Hindlimb muscle (tissue), 1 donor: ENCODE measurements at regions not wholly inside any gene's neighbourhood (a gene's known extent, or its start where the extent isn't known, plus 50 kb on each side); places are given as distances from the start of the nearest gene placed in this dataset.
A peak's percentile ranks its signal among the peaks of the same experiment; 100 is the strongest.

ENCODE experiments used
- DNase-seq: peaks from one replicate; pipeline ENCODE4 v3.0.0-alpha.2; 2013

DNA sequence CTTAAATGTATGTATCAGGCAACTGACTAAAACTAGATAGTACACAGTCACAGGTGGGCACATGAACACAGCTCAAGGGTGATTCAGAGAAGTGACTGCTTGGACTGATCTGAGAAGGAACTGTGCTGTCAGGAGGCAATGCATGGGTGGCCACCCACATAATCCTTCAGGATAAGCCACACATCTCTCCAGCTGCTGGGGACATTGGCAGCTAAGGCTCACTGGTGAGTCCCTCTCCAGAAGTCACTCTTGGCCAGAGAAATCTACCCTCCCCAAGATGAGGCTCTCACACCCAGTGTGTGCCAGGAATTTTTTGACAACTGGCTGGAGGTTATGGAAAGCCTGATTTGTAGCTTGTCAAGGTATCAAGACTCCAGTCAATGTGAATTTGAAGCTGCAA is 302.4 kb upstream of the NEBL start:
- DNase-seq: no peak

DNA sequence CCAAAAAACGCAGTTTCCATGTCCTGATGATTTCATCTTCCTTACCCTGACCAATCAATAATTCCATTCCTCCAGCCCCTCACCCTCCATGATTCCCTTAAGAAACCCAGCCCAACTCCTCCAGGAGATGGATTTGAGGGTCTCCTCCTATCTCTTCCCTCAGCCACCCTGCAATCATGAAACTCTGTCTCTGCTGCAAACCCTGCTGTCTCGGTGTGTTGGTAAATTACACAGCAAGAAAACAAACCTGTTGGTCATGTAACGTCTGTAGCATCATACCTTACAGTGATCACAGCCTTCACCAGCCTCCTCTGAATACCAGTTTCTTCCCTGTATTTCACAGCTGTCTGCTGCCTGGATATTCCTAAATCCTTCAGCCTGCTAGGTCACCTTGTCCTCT is 300.7 kb upstream of the NEBL start:
- DNase-seq: no peak

DNA sequence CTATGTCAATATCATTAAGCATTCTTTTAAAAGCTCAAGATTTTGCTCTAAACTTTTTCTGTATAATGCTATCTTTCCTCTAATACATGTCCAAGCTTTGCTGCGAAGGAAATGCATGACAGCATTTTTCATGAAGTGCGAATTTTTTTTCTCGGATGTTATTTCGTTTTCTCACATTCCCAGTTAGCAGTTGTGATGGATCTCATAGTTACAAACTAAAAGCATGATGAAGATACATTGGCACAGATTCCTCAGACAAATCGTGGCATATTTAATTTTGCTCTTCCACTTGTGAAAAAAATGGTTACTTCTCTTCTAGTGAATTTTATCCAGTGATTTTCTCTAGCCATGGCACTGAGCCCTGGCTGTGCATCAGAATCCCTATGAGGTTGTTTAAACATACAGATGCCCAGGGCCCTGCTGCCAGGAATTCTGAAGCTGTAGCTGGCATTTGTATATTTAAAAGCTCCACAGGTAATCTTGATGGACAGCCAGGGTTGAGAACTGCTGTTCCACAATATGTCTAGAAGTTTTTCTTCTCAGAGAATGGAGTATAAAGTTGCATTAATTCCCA is 299.8 kb upstream of the NEBL start:
- no peak for DNase-seq

DNA sequence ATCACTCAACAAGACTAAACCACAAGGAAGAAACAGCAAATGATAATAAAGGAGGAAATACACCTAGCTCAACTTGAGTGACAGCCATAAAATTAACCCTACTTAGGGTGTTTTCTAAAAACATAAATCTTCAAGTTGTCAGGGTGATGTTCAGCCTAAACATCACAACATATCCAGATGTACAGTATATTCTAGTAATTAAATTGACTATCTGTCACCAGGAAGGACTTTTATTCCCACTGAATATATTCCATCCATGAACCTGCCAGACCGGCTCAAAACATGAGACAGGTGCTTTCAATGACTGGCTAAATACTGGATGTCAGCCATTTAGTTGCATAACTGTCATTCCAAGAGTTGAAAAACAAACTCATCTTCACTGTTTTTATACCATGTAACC is 298.1 kb upstream of the NEBL start:
- DNase-seq: no peak

DNA sequence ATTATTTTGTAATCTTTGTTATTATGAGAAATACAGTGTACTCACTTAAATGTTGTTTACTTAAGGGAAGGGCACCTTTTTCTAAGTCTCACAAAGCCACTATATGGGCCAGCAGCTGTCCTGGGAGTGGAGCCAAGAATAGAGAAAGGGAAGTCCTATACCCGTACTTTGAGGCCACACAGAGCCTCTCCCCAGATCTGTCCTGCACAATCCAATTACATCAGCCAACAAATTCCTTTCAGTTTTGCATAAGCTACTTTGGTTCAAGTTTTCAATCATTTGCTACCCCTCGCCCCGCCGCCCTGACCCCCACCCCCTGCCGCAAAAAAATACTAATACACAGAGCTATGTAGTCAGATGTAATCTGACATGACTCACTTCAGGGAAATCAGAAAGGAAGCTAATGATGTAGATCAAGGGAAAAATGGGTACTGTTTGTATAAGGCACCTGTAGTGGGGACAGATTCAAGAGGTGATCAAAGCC is 297.4 kb upstream of the NEBL start:
- peak; percentile 21 for DNase-seq

DNA sequence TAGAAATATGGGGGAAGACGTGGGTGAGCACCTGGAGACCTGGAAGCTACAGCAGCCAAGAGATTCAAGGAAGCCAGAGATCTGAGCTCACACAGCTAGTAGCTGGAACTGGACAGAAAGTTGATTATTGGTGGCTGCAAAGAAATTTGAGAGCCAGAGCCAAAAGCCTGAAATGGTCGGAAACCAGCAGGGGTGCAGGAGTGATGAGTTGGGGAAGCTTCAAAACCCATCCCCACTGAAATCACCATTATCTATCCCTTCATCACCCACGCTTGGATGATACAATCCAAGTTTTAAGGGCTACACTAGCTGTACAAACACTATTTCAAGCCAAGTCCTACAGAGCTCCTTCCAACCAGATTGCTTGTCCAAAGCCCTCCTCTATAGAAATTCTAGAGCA is 296.1 kb upstream of the NEBL start:
- no peak for DNase-seq

DNA sequence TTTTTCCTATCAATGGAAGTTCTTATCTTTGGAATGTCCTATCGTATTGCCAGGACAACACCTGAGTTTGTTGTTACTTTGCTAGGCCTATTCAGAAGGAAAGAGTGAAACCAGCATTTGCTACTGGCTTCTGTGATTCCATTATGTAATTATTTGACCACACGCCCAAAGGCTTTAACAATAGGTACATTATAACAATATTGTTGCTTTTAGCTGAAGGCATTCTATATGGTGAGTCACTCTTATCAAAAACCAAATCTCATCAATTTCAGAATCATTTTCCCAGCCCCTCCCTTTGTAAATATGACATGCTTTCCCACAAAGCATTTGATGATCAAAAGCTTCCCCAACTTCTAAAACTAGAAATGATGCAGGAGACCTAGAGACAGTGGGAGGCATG is 294.4 kb upstream of the NEBL start:
- no peak for DNase-seq

DNA sequence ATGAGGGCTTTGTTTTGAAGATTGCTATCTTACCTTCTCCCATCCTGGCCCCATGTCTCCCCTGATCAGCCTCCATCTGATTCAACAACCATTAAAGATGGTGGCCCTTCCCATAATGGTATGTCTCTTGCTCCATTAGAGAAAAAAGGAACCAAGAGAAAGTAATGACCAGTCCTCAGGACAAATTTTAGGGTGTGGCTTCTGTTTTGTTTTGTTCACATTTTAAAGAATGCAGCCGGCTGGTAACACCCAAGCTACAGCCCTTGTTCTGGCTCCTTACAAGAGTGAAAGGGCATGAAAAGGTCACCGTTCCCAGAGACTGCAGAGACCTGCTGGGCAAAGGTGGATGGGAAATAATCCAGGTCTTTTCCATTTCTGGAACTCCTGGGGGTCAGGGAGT is 287.9 kb upstream of the NEBL start:
- no peak for DNase-seq

DNA sequence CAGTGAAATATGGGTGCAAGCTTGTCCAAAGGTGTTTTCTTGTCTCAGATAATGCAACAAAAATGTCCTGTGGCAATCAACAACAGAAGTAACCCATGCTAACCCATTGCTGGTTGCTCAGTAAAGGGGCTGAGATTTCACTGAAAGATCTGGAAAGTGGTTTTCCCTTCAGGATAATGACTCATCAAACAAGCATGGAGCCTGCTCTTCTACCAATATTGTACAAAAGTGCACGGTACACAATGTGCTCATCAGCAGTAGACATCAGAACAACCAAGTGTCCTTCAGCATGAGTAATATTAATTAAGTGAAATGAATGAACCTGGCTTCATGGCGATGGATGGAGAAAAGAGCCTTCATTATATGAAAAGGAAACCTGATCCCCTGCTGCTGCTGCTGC is 287.1 kb upstream of the NEBL start:
- DNase-seq: no peak

DNA sequence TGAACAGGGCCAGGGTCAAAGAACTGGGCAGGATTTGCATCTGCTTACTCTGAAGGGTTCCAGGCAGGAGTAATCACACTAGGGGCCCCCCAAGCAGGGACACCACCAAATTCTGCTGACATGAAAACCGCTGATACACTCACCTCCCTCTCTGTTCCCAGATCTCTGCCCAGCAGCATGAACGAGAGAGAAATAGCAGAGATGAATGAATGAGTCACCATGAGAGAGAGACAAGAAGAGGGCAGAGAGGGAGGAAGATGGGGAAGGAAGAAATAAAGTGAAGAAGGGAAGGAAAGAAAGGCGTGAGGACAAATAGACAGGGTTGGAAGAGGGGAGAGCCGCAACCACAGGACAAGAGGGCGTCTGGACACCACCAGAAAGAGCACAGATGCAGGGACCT is 285.9 kb upstream of the NEBL start:
- DNase-seq: no peak

DNA sequence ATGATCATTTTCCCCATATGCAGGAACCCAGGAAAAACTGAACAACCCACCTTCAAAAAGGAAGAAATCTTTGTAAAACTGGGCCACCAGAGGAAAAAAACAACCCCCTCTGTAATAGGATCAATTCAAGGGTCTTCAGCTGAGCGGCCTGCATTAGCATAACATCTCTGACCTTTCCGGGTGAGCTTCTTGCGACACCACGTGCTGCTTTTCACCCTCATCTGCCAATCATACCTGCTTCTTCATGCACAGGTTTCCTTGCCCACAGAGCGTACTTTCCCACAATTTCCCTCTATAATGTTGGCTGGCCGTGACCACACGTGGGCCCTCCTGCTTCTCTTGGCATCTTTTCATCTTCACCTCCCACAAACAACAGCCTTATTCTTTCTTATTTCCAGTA is 284.3 kb upstream of the NEBL start:
- no peak for DNase-seq

DNA sequence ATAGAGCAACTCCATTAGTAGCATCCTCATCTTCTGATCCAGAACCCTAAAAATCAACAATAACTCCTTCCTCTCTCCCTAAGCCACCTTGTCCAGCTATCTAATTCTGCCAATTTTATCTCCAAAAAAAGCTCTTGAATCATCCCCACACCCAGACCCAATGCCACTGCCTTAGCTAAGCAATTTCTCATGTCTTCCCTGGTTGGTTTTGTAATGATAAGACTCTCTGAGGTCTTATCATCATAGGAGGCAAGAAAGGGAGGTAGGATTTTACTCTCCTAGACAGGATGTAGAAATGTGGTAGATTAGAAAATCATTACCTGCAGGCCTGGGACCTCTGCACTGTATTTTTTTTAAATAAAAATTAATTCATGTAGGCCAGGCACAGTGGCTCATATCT is 283.5 kb upstream of the NEBL start:
- no peak for DNase-seq

DNA sequence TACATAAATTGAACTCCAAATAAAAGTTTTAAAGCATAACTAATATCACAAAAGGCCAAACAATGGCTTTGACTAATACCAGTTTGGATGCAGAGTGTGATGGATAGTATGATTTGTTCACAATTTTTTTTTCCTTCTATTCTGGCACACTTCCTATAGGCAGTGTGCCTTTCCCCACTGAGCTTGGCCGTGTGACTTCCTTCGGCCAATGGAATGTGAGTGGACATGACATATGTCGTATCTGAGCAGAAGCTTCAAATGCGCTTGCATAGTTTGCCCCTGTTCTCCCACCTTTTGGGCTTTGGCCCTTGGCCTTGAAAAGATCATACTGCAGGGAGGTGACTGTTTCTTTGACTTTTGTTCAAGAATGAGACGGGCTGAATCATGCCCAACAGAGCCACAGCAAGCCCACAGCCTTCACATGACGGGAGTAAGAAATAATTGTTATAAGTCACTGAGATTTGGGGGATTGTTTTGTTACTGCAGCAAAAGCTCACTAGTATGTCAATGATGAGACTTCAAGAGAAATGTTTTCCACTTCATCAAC is 279.9 kb upstream of the NEBL start:
- no peak for DNase-seq

DNA sequence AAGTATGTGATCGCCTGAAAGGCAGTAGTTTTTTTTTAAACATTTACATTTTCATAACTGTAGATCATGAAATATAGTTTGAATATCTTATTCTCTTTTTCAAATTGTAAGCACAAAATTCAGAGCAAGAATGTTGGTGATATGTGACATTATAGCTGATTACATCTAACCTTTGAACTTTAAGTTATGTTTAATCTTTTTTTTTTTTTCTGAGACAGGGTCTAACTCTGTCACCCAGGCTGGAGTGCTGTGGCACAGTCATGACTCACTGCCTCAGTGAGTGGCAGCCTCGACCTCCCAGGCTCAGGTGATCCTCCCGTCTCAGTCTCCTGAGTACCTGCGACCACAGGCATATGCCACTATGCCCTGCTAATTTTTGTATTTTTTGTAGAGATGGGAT is 278.7 kb upstream of the NEBL start:
- DNase-seq: no peak

DNA sequence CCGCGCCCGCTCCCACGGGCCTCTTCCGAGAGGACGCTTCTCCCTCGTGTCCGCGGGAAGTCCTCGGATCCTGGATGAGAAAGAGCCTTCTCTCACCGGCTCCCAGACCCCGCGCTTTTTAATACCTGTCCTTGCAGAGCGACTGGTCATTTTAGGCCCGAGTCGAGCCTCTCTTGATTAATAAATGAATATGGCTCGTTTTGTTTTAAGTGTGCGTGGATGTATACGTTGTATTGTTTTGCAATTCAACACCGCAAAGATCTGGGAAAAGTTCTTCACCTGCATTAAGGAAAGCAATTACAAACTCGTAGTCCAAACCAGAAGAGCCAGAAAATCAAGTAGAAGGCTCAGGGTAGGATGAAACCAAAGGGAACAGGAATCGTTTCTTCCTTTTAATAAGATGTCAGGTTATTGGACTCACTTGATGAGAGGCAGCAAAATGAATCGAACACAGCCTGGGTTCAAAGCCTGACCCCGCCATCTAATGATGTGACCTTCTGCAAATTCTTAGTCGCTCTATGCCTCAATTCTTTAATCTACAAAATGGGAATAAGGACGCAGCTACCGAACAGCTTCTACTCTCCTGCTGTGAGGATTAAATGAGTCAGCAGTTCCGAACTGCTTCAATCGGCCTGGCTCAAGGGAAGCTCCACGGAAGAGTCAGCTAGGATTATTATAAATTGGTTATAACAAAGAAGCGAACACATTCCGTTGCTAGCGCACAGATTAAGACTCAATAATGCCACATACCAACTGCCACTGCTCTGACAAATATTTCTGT is 277.8 kb upstream of the NEBL start:
- no peak for DNase-seq

DNA sequence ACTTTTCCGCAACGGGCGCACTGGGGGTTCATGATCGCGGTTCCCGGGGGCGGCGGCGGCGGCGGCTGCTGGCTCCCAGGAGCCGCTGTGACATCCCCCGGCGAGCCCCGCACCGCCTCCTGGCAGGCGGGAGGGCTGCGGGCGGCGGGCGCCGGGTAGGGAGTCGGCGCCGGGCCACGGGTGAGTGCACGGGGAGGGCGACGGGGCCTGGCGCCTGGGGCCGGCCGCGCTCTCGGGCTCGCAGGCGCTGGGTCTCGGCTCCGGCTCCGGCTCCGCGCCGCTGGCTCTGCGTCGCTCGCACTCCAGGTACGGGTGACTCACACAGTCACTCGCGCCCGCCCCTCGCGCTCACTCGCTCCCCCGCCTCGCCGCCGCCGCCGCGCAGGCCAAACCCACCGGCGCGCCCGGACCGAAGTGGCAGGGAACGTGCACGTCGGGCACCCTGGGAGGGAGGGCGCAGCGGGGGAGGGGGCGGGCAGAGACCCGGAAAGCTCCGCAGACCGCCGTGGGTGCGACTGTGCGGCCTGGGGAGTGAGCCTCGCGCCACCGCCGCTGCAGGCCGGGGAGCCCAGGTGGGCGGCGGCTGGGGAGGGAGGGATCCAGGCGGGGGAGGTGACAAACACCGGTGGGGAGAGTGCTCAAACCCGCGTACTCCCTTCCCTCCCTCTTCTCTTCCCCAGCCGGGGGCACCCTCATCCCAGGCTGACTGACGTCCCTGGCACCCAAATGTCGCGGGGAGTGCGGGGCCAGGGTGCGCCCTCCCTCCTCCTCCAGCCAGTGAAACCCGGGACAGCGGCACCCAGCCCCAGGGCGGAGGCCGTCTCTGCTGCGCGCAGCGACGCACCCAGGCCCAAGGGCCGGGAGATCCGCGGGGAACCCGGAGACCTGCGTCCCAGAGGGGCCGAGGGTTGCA is 276.9 kb upstream of the NEBL start:
- DNase-seq: peak; percentile 27

DNA sequence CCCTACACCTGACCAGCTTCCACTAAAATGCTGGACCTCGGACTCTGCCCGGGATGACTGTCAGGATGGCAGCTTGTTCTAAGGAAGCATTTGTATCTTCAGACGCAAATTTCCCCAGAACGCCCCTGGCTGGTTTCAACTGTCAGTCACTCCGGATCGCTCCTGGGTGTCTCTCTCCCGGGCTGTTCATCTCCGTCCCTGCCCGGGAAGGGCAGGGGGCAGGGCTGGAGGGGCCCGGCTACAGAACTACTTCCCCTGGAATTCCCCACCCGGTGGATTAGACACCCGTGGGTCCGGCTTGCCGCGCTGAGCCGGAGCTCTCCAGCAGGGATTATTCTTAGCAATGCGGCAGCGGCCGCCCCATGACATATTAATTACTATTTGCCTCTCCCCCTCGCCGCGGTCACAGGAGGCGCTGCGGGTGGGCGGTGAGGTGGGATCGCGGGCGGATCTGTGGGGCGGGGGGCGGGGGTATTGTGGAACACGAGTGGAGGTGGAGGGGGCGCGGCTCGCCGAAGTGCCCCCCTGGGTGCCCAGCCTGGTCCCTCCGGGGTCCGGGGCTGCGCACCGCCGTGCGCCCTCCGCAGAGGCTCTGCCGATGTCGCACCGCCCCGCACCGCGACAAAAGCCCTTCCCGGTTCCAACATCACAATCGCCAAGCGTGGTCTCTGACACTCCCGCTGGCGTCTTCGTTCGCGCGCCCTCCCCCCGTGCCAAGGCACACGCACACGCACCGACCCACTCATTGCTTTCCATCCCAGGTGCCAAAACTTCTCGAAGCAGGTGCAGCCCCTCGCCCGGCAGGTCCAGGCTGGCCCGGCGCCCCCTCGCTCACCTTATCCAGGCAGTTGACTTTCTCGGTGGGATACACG is 276.1 kb upstream of the NEBL start:
- DNase-seq: peak; percentile 16

DNA sequence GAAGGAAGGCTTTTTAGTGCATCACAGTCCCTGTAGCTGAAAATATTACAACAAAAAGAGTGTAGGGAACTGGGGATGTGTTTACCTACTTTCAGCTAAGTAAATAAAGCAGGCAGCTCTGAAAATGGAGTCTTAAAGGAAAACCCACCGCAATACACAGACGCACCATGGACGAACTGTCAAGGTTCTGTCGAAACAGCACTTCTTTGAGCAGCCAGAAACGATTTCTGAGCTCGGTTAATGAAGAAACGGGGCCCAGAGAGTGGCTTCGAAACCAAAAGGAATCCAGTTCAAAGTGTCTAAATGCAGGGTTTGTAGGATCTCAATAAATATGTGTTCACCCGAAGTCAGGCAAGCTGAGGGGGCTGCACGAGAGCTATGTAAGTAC is 275.4 kb upstream of the NEBL start:
- no peak for DNase-seq

DNA sequence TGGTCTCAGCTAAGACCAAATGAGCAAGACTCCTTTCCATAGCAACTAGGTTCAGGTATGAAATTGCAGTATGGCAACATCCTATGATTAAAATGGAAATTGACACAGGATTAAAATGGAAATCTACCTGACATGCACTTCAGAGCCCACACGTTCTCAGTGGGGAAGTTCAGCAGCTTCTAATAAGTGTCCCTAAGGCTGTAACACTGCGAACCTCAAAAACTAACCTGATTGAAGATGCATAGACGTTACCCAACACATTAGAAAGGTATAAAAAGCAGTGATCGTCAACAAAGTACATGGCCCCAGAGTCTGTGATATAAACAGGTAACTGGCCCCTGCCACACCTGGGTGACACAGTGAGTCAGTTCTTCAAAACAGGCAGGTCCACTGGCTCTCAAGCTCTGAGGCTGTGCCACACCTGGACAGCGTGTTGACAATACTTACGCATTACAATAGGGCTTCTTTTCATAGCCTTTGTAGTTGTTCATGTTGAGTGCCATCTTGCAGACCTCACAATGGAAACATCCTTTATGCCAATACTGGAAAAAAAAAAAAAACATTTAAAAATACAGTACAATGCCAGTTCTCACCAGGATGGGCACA is 274.9 kb upstream of the NEBL start:
- no peak for DNase-seq

DNA sequence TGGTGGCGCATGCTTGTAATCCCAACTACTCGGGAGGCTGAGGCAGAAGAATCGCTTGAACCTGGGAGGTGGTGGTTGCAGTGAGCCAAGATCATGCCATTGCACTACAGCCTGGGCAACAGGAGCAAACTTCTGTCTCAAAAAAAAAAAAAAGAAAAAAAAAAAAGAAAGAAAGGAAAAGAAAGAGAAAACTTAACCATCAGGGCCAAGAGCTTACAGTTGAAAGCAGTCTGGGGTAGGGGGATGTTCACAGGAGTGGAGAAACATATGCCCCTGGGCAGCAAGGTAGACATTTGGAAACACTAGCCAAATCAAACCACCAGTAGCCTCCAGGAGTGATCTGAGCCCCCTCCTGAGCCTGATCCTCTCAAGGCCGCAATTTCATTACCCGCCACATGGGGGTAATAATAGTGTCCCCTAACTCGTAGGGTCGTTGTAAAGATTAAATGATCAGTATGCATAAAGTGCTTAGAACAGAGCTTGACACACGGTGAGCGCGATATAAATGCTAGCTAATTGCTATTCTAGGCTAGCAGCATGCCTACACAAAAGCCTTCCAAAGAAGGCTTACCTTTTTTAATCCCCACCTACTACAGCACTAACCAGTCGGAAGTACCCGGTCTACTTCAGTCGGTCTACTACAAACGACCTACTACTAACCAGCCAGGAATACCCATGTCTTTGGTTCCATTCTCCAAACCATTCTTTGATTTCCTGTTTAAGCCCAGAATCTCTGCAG is 274.3 kb upstream of the NEBL start:
- DNase-seq: no peak

DNA sequence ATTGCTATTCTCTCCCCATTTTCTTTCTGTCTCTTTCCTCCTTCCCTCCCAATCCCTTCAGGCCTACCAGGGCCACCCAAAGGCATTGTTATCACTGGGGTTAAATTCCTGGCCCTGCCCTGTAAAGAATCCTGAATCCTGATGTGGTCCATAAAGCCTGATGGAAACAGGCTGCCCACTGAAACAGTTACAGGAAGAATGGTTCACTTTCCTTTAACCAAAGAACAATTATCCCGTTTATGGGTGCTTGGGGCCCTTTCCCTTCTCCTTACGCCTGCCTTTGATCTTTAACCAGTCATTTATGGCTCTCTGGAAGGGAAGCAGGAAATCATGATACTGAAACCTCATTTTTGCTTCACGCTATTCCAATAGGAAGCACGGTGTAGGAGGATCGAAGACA is 273.1 kb upstream of the NEBL start:
- DNase-seq: no peak
